Calu3 (cell line): ENCODE measurements at regions not wholly inside any gene's neighbourhood (a gene's known extent, or its start where the extent isn't known, plus 50 kb on each side); places are given as distances from the start of the nearest gene placed in this dataset.

ENCODE experiments used
- BruUV-seq: library from RNA; stranded (reverse); fragments of 400-500 nt; replicated peaks from 2 replicates; lab custom pipeline; 2021; lab: Mats Ljungman, UMichigan
- CTCF ChIA-PET: fragments of 300-600 bp; sonication (Branson Sonifier 250); formaldehyde crosslinking; loops from one replicate; lab custom pipeline; 2022; ENCODE audit warnings: antibody characterized with exemption; lab: Charles Lee
- DNase-seq: peaks from one replicate; pipeline ENCODE4 v3.0.0; 2022
- H3K27ac Mint-ChIP-seq: one replicate; pipeline ENCODE4 v1.8.0; 2022; ENCODE audit warnings: mixed read lengths; ENCODE audit not compliant: unreplicated experiment
- H3K27me3 Mint-ChIP-seq: one replicate; pipeline ENCODE4 v1.8.0; 2022; ENCODE audit warnings: mixed read lengths; ENCODE audit not compliant: unreplicated experiment
- H3K36me3 Mint-ChIP-seq: one replicate; pipeline ENCODE4 v1.8.0; 2022; ENCODE audit warnings: mild to moderate bottlenecking, moderate library complexity, mixed read lengths; ENCODE audit not compliant: insufficient read depth, unreplicated experiment
- H3K4me1 Mint-ChIP-seq: one replicate; pipeline ENCODE4 v1.8.0; 2022; ENCODE audit warnings: mild to moderate bottlenecking, low read depth, mixed read lengths; ENCODE audit not compliant: unreplicated experiment
- H3K4me3 Mint-ChIP-seq: one replicate; pipeline ENCODE4 v1.8.0; 2022; ENCODE audit warnings: mild to moderate bottlenecking, low read depth, moderate library complexity, mixed read lengths; ENCODE audit not compliant: unreplicated experiment
- H3K9me3 Mint-ChIP-seq: one replicate; pipeline ENCODE4 v1.8.0; 2022; ENCODE audit warnings: low read depth, mixed read lengths; ENCODE audit not compliant: unreplicated experiment
- CTCF ChIP-seq: fragments of 200-600 bp; IDR thresholded peaks from one replicate; pipeline ENCODE4 v1.8.0; 2022; ENCODE audit warnings: antibody characterized with exemption; ENCODE audit not compliant: unreplicated experiment
- intact Hi-C: fragments of 100-400 bp; cut with micrococcal nuclease; formaldehyde crosslinking; loops from one replicate; pipeline ENCODE4 v1.10.0; 2022; ENCODE audit not compliant: unreplicated experiment

DNA sequence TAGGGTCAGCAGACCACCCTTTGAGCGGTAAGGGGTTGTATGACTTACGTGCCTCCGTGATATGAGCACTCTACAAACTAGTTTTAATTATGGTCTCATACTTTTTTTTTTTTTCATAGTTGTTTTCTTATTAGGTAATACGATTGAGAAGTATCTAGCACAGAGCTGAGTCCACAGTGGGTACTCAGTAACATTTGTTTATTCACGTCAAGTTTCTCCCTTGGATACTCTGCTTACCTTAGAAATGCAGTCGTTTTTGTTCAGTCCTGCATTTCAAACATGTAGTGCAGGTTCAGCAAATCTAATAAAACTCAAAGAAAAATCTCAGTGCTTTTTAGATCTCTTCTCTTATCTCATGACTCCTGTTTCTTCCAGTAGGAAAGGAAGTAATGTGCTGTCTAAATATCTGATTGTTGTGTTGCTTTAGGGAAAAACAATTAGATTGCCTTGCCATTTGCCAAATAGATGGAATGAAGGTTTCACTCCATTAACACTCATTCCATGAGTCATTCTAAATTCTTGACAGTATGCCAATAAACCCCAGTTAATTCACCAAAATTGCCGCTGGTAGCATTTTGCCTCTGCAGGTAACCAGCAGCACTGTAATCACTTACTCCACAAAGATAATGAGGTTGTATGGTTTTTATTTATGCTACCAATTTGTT lies 118.9 kb downstream of the PTCSC3 start:
- DNase-seq = peak; percentile 38
- CTCF ChIA-PET = interaction anchor here (0.7 to 1.0 kb wide), 3 partner anchors 13 to 178 kb away, joined by 3 read pairs; no protein-coding TSS in a partner anchor
- no peaks in the 10 kb centered on the region for H3K27me3 Mint-ChIP-seq
- TF ChIP-seq CTCF = no peak
- H3K9me3 Mint-ChIP-seq = no peaks in the 10 kb centered on the region
- peaks cover 34% of the 10 kb centered on the region for H3K4me1 Mint-ChIP-seq
- BruUV-seq = no TSS peak
- intact Hi-C loops = no loop called here
- H3K36me3 Mint-ChIP-seq = no peaks in the 10 kb centered on the region
- H3K27ac Mint-ChIP-seq = peak overlapping the region; percentile 47
- no peak overlapping the region for H3K4me3 Mint-ChIP-seq

DNA sequence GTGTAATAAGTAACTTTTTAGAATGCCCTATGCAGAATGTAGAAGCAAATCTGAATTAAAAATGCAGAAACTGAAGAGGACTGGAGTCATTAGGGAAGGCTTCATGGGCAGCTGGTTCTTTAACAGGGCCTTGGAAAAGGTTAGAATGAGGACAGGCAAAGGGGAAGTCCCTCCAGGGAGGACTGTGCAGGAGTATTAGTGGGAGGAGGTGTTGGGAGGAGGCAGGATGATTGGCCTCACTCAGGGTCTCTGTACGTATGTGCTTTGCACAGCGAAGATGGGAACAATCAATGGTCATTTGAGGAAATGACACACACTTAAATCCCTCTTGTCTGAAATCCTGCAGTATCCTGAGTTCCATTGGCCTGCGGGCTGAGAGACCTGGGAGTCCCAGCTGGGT lies 119.7 kb downstream of the PTCSC3 start:
- no peak for DNase-seq
- Mint-ChIP-seq H3K4me3 (no peak overlapping the region), H3K27me3 (no peaks in the 10 kb centered on the region), H3K4me1 (peaks cover 34% of the 10 kb centered on the region), H3K27ac (peak overlapping the region; percentile 47), H3K9me3 (no peaks in the 10 kb centered on the region), H3K36me3 (no peaks in the 10 kb centered on the region)
- no peak for TF ChIP-seq CTCF
- CTCF ChIA-PET = interaction anchor here (0.7 to 1.0 kb wide), 3 partner anchors 13 to 177 kb away, joined by 3 read pairs; no protein-coding TSS in a partner anchor
- intact Hi-C loops = no loop called here
- no TSS peak for BruUV-seq

DNA sequence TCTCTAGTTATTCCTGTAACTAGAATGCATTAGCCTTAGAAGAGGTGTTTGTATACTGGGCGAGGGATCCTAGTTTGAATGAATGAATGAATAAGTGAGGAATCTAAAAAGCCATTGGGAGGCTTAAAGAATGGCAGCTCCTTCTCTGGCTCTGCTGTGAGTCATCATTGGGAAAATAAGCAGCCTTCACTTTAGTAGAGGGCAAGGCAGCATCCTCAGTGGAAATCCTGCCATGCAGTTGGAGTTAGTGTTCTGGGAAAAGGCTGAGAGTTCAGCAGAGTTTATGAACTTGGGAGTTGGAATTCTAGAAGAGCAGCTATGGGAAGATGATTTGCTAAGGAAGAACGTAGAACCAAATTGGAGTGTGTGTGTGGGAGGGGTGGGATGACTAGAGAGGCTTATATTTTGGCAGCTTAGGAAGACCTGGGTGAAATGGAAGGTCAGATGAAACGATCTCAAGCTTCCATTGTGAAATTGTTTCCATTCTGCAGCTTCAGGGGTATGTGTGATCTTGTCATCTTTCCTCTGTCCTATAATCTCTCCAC lies 120.8 kb downstream of the PTCSC3 start:
- no peak for DNase-seq
- CTCF ChIA-PET = no interaction called here
- no TSS peak for BruUV-seq
- Mint-ChIP-seq H3K9me3 (no peaks in the 10 kb centered on the region), H3K4me1 (peaks cover 27% of the 10 kb centered on the region), H3K36me3 (no peaks in the 10 kb centered on the region), H3K4me3 (no peak overlapping the region), H3K27ac (no peak overlapping the region), H3K27me3 (no peaks in the 10 kb centered on the region)
- intact Hi-C loops = no loop called here
- TF ChIP-seq CTCF = no peak

DNA sequence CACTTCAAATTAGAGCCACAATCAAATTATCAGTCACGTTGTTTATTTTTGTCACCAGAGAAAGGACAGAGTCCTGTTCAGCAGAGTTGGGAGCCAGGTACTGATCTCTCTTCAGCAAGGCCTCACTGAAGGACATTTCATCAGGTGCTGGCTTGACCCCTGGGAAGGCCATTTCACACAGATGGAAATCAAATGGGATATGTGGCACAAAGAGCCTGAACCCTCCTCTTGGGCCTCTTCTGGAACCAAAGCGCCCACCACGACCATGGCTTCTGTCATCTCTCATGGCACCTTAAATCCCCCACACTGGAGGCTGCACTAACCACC lies 121.5 kb downstream of the PTCSC3 start:
- Mint-ChIP-seq H3K9me3 (no peaks in the 10 kb centered on the region), H3K27ac (no peak overlapping the region), H3K36me3 (no peaks in the 10 kb centered on the region), H3K27me3 (no peaks in the 10 kb centered on the region), H3K4me3 (no peak overlapping the region), H3K4me1 (peaks cover 27% of the 10 kb centered on the region)
- CTCF ChIA-PET = no interaction called here
- no TSS peak for BruUV-seq
- no peak for TF ChIP-seq CTCF
- no peak for DNase-seq
- intact Hi-C loops = no loop called here
